Astrocyte of the spinal cord (primary cell): ENCODE measurements at regions not wholly inside any gene's neighbourhood (a gene's known extent, or its start where the extent isn't known, plus 50 kb on each side); places are given as distances from the start of the nearest gene placed in this dataset.

ENCODE experiments used
- DNase-seq: peaks from one replicate; pipeline ENCODE4 v3.0.0; 2011; ENCODE audit warnings: low read depth, low spot score
- H3K4me3 ChIP-seq: 2 replicates; pipeline ENCODE4 v1.5.1; 2011; ENCODE audit warnings: low read depth, mild to moderate bottlenecking, low read length, moderate library complexity
- in situ Hi-C: cut with HindIII; loops from 2 replicates; pipeline ENCODE4 v1.10.0; 2017; ENCODE audit warnings: low sequenced_read_pairs
- TF ChIP-seq, protein P1 (sequence below): IDR thresholded peaks from 2 replicates; pipeline ENCODE4 v1.5.1; 2012; ENCODE audit warnings: low read depth, mild to moderate bottlenecking, low read length, inconsistent platforms

DNA sequence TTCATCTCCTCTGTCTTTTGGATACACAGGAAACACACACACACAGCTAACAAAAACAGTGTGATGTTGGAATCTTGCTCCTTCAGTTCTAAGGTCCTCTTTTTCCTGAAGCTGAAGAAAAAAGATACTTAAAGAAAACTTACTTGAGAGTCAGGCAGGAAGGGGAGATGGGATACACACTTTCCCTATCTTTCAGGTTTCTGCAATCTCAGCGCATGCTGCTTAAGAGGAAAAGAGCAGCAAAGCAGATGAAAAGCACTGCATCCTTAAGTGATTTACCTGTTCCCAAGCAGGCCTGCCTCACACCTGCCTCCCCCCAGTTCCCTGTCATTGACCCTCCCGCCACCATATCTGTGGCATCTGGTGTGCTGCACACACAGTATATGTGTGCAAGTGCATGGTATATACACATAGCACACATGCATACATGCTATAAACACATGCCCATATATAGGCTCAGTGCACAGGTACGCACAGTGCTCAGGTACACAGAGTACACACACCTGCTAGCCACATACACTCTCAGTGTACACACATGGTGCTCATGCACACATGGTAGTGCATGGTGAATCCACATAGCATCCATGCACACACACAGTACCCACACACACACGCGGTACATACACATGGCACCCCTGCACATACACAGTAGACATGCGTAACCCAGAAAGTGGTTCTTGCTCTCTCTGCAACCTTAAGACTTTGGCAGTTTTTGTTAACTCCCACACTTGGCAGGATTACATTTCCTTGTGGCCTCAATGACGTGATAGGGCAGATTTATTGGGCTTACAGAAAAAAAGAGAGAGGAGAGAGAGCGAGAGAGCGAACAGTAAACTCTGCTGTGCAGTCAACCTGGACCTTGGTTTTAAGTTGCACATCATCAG lies 166.9 kb downstream of the TOMM20 start:
- no peak overlapping the region for H3K4me3 ChIP-seq
- DNase-seq = peak; percentile 94
- in situ Hi-C loops = loop anchor here (25.0 kb wide), 2 partner anchors 224 to 349 kb away; partner anchors contain the start of gene IRF2BP2
- TF ChIP-seq, protein P1, sequence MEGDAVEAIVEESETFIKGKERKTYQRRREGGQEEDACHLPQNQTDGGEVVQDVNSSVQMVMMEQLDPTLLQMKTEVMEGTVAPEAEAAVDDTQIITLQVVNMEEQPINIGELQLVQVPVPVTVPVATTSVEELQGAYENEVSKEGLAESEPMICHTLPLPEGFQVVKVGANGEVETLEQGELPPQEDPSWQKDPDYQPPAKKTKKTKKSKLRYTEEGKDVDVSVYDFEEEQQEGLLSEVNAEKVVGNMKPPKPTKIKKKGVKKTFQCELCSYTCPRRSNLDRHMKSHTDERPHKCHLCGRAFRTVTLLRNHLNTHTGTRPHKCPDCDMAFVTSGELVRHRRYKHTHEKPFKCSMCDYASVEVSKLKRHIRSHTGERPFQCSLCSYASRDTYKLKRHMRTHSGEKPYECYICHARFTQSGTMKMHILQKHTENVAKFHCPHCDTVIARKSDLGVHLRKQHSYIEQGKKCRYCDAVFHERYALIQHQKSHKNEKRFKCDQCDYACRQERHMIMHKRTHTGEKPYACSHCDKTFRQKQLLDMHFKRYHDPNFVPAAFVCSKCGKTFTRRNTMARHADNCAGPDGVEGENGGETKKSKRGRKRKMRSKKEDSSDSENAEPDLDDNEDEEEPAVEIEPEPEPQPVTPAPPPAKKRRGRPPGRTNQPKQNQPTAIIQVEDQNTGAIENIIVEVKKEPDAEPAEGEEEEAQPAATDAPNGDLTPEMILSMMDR = no peak

DNA sequence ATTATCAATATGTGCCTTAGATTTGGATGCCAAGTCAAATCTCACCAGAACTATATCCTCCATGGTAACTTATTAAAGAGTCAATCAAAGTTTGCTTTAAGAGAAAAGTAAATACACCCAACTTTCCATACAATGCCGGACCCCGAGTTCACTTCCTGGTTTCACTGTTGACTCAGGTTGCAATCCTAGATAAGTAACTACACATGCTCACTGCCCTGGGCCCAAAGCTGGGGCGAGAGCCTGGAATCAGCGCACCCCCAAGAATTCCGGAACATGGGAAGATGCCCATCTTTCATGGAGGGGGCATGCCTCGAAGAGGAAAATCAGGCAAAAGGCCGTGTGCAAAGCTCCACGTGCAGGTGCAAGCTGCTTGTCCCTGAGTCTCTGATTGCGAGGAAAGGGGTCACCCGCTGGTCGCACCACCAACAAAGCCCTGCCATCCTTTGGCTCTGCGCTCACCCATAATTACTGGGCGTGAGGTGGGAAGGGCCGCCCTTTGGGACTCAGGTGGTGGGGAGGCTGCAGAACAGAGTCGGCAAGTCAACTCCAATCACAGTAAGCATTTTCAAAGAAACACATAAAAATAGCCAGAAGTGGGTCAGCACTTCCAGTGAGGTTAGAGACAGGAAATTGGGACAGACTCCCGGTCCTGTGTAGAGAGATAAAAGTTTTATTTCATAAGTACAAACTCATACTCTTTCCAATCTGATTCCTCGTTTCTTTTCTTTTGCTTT lies 167.7 kb downstream of the TOMM20 start:
- TF ChIP-seq, protein P1 = no peak
- peak; percentile 57 for DNase-seq
- H3K4me3 ChIP-seq = no peak overlapping the region
- in situ Hi-C loops = loop anchor here (25.0 kb wide), 2 partner anchors 224 to 349 kb away; partner anchors contain the start of gene IRF2BP2

DNA sequence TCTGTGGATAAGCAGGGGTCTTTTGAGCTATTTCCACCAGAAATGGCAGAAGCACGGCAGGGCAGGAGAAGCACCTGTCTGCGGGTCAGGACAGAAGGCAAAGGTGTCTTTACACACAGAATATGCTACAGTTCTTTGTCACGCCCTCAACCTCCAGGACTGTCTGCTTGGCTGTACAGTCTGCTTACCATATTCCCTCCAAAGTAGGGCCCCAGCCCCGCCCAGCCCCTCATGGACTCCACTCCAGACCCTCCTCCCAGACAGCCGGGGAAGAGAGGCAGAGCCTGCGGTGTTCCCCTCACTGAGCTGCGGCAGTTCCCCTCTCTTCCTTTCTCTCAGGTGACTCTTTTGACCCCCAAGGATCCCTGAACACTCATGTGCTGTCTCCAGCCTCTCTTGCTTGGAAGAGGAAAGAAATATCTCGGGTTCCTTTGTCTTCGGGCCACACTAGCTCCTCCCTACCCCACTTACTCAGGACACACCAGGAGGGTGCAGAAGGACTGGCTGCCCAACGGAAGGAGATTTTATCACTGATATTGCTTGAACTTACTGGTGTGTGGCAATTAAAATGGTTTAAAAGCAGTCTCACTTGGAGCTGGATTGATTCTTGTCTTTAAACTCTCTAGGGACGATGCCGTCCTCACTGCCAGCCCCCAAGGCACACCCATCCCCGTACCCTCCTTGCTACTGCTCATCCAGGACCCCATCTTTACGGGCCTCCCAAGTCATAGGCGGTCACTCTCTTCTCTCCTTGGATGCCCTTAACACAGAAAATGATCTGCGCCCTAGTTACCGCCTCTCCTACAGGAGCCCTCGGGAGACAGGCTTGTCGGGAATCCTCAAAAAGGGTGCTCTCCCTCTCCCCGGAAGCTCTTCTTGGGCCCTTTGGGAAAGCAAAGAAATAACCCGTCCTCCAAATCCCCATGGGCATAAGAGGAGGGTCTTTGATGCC lies 169.7 kb downstream of the TOMM20 start:
- TF ChIP-seq, protein P1 = no peak
- in situ Hi-C loops = loop anchor here (25.0 kb wide), 2 partner anchors 222 to 347 kb away; partner anchors contain the start of gene IRF2BP2

DNA sequence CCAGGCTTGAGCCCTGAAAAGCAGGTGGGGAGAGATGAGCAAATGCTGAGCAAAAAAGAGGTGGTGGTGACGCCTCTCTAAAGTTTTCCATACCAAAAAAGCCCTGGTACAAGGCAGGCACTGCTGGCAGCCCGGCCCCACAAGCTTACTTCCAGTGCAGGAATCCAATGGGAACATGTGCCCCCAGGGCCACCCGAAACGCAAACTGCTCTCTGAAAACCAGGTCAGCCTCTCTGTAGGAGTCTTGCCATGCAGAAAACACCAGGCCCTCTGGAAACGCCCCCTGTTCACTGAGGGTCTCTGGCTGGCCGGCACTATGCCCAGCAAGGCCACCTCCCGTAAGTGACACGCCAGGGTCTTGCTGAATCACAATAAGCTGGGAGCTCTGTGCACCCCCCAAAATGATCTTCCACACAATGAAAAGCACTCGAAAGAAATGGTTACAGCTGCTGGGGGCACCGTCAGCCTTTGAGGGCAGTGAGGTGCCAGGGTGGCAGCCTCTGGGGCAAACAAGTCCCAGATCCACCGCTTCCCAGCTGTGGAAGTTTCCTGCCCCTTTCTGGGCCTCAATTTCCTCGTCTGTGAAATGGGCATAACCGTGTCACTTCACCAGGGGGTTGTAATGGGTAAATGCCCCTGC lies 170.5 kb downstream of the TOMM20 start:
- TF ChIP-seq, protein P1 = no peak
- H3K4me3 ChIP-seq = no peak overlapping the region
- no peak for DNase-seq
- in situ Hi-C loops = loop anchor here (25.0 kb wide), 2 partner anchors 221 to 346 kb away; partner anchors contain the start of gene IRF2BP2

More for the DNA sequence above, 169.7 kb downstream of the TOMM20 start:
- H3K4me3 ChIP-seq = no peak overlapping the region
- DNase-seq = no peak

DNA sequence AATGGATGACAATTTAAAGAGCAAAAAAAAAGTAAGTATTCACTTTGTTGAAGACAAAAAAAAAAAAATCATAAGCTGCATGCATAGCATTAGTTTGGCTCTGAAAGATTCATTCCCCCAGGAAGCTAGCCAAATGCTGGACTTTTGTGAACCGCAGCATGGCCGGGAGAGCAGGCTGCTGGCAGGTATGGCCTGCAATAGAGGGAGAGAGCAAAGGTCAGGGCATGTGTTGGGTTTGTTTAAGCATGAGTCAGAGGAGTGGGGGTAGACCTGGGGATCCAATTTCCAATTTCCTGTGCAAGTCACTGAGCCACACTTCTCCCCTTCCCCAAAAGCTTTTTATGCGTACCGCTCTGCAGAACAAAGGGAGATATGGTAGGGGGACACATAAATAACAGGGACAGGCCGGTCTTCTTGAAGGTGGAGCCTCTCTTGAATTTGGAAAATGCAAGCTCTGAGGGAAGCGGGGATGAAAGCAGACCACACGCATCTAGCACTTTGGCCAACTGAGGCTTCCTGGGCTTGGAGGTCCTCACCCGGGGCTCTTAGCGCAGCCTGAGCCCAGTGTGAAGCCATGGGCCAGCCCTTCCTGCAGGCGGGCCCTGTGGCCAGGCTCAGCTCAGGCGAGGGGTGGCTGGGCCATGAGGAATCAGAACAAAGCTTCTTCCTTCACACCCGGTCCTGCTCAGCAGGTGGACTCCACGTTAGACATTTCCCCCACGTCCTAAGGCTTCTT lies 171.1 kb downstream of the TOMM20 start:
- H3K4me3 ChIP-seq = no peak overlapping the region
- in situ Hi-C loops = loop anchor here (25.0 kb wide), 2 partner anchors 220 to 345 kb away; partner anchors contain the start of gene IRF2BP2
- DNase-seq = peak; percentile 98
- TF ChIP-seq, protein P1 = no peak
